VCaP (cell line): ENCODE measurements at regions not wholly inside any gene's neighbourhood (a gene's known extent, or its start where the extent isn't known, plus 50 kb on each side); places are given as distances from the start of the nearest gene placed in this dataset.
A peak's percentile ranks its signal among the peaks of the same experiment; 100 is the strongest.

ENCODE experiments used
- H3K27ac ChIP-seq: fragments of 450-650 bp; 2 replicates; pipeline ENCODE4 v1.5.1; 2017
- TF ChIP-seq, protein P1 (sequence below): fragments of 450-650 bp; conservative IDR thresholded peaks from 2 replicates; pipeline ENCODE4 v1.5.1; 2017; ENCODE audit warnings: mild to moderate bottlenecking, moderate library complexity

DNA sequence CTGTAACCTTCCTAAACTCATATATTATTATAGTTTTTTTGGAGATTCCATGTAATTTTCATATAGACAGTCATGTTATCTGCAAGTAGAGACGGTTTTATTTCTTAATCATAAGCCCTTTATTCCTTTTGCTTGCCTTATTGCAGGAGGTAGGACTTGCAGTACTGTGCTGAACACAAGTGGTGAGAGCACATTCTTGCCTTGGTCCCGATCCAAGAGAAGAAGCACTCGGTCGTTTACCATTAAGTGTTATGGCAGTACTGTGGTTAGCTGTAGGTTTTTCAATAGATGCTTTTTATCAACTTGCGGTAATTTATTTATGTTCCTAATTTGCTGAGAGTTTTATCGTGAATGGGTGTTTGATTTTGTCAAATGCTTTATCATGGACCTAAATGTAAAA is 305.7 kb downstream of the DYSF start:
- H3K27ac ChIP-seq, result no peak overlapping the region

DNA sequence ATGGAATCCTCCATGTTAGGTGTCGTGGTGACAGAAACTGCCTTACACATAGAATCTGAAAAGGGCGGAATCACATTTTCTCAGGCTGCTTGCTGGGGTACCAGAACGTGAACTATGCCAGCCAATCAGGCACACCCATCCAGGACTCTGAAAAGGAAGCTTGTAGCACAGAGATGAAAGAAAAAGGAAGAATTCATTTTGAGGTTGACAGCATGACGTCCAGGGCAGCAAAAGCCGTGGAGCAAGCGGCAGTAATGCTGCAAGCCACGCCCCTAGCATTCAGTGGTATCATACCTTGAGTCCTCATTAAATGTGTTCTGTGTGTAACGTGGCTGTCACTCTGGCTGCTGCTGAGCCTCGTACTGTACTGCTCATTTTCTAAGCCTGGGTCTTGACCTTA is 304.0 kb downstream of the DYSF start:
- no peak overlapping the region for H3K27ac ChIP-seq
- TF ChIP-seq, protein P1, sequence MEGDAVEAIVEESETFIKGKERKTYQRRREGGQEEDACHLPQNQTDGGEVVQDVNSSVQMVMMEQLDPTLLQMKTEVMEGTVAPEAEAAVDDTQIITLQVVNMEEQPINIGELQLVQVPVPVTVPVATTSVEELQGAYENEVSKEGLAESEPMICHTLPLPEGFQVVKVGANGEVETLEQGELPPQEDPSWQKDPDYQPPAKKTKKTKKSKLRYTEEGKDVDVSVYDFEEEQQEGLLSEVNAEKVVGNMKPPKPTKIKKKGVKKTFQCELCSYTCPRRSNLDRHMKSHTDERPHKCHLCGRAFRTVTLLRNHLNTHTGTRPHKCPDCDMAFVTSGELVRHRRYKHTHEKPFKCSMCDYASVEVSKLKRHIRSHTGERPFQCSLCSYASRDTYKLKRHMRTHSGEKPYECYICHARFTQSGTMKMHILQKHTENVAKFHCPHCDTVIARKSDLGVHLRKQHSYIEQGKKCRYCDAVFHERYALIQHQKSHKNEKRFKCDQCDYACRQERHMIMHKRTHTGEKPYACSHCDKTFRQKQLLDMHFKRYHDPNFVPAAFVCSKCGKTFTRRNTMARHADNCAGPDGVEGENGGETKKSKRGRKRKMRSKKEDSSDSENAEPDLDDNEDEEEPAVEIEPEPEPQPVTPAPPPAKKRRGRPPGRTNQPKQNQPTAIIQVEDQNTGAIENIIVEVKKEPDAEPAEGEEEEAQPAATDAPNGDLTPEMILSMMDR, result no peak

More for the DNA sequence above, 305.7 kb downstream of the DYSF start:
- TF ChIP-seq, protein P1, result no peak

DNA sequence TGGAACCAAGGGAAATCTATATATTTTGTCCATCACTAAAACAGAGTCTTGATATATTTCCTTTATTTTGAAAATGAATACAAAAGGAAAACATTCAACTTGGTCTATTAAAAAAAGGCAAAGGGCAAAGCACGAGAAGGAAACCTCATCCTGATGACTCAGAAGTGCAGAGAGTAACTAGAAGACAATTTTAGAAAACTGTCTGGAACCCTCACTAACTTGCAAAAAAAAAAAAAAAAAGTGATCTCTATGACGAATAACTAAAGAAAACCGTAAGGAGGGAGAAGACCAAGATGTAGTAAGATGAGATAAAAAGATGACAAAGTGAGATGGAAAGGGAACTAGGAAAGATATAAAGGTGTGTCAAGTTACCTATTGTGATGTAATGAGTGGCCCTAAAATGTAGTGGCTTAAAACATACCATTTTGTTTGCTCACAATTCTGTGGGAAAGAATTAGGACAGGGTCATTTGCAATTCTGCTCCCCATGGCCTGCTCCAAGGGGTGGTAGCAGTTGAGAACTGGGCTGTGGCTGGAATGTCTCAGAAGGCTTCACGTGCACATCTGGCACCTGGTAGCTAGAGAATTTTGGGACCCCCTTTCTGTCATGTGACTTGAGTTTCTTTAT is 303.0 kb downstream of the DYSF start:
- TF ChIP-seq, protein P1, result no peak
- no peak overlapping the region for H3K27ac ChIP-seq

DNA sequence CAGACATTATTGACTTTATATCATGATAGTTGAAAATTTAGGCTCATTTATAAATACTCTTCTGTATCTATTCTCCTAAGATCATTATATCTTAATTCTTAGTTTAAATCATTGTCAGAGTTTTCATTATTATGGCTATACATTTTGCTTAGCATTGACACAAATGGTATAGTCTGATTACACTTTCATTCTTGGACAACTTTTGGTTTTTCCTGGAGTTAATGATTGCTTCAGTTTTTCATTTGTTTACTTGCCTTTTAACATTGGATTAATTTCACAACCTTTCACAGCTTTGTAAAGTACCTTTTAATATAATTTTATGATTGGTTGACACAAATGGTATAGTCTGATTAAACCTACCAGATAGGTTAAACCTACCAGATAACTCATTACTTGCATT is 298.2 kb downstream of the DYSF start:
- no peak overlapping the region for H3K27ac ChIP-seq
- TF ChIP-seq, protein P1, result no peak

DNA sequence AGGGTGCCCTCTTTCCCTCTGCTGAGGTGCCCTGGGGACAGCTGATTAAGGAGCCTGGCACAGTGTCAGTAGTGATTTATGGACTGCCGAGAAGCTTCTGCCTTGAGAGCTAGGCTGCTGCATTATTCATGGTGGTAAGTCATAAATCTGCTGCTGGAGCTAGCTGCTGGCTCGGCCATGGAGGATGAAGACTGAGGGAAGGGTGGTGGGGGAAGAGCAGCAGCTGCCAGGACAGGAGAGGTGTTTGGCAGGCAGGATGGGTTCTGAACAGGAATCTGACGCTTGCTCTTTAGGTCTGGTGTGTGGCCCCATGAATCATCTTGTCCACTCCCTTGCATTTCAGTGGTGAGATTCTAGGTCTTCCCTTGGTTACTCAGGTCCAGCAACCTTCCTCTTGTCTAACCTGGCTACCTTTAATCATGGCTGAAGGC is 296.3 kb downstream of the DYSF start:
- peak overlapping the region; percentile 16; the same call in 1 of the 2 replicates for H3K27ac ChIP-seq

DNA sequence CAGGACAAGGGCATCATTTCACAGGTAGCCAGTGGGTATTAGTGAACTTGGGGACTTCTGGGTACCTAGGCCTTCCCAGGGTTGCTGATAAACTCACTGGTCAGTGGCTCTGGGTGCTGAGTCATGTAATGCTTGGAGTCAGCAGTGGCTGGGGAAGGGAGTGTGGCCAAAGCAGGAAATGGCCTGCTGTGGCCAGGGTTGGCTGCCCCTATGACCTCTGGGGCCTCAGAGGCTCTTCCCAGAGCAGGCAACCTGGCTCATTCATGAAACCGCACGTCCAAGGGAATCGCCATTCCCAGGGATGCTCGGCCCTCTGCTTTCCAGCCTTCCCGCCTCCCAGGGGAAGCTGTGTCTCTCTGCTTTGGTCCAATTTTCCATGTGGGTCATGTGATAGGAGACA is 294.9 kb downstream of the DYSF start:
- TF ChIP-seq, protein P1, result no peak
- peak overlapping the region; percentile 90 for H3K27ac ChIP-seq

More for the DNA sequence above, 296.3 kb downstream of the DYSF start:
- TF ChIP-seq, protein P1, result no peak

DNA sequence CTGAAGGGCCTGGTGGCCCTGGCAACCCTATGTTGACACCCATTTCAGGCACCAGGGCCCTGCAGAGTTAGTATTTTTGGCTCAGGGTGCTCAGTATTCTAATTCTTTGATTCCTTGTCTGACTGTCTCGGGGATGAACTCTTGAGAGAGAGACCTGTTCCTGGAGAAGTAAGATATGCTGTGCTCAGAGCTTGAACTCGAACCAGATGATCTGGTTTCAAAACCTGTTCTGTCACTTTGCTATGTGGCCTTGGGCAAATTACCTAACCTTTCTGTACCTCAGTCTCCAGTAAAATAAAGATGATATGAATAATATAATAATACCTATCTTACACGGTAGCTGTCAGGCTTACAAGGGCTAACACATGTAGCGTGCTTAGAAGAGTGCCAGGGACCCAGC is 294.2 kb downstream of the DYSF start:
- TF ChIP-seq, protein P1, result no peak
- H3K27ac ChIP-seq, result peak overlapping the region; percentile 90
